GM12801 (cell line): ENCODE measurements at regions not wholly inside any gene's neighbourhood (a gene's known extent, or its start where the extent isn't known, plus 50 kb on each side); places are given as distances from the start of the nearest gene placed in this dataset.

Experiments
- TF ChIP-seq, protein P1 (sequence below): IDR thresholded peaks from one replicate; pipeline ENCODE4 v1.5.1; 2011; ENCODE audit warnings: control low read depth; ENCODE audit not compliant: insufficient read length; ENCODE audit errors: extremely low read depth

DNA sequence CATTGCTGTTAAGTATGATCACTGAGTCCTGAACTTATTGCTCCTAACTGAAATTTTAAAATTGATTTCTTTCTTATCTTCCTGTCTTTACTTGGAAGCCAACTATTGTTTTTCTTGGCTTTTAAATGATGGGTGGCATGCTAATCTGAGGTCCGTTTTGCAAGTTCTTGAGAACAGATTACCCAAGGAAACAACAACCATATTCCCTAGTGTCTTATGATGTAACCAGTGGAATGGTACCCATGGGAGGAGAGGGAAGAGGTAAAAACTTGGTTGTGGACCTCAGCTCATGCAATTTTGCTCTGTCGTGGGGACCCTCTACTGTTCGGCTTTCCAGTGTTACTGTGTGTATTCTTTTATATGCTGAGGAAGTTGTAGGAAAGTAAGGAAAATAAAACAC is 454.8 kb upstream of the ADAMTS5 start:
- TF ChIP-seq, protein P1, sequence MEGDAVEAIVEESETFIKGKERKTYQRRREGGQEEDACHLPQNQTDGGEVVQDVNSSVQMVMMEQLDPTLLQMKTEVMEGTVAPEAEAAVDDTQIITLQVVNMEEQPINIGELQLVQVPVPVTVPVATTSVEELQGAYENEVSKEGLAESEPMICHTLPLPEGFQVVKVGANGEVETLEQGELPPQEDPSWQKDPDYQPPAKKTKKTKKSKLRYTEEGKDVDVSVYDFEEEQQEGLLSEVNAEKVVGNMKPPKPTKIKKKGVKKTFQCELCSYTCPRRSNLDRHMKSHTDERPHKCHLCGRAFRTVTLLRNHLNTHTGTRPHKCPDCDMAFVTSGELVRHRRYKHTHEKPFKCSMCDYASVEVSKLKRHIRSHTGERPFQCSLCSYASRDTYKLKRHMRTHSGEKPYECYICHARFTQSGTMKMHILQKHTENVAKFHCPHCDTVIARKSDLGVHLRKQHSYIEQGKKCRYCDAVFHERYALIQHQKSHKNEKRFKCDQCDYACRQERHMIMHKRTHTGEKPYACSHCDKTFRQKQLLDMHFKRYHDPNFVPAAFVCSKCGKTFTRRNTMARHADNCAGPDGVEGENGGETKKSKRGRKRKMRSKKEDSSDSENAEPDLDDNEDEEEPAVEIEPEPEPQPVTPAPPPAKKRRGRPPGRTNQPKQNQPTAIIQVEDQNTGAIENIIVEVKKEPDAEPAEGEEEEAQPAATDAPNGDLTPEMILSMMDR: no peak

DNA sequence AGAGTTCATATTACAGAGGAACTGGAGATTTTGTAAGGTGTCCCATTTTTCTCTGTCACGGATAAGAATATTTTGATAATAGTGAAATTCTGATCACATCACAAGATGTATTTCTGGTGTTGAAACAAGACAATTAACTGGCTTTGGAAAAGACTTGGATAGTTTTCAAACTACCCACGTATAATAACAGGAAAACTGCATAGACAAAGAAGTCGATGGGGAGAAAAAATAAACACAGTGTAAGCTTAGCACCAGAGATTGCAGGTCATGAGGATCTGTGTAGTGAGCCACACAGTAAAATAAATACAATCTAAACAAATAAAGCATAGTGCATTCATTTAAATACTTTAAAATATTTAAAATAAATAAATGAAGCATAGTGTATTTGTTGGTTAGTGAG is 452.3 kb upstream of the ADAMTS5 start:
- TF ChIP-seq, protein P1: no peak

DNA sequence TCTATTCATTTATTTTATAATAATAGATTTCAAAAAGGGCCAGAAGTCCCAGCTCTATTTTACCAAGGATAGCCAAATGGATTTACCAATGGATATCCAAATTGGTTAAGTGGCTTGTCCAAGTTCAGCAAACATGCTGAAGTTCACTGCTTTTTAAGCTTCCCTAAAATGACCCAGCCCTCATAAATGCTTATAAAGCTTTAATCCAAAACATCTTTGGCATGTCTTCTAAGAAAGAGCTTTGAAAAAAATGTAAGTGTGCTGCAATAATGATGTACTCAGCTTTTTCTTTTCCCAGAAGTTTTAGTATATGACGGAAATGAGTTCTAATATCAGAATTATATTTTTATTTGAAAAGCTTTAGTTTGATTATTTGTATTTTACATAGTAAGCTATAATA is 451.5 kb upstream of the ADAMTS5 start:
- TF ChIP-seq, protein P1: no peak

DNA sequence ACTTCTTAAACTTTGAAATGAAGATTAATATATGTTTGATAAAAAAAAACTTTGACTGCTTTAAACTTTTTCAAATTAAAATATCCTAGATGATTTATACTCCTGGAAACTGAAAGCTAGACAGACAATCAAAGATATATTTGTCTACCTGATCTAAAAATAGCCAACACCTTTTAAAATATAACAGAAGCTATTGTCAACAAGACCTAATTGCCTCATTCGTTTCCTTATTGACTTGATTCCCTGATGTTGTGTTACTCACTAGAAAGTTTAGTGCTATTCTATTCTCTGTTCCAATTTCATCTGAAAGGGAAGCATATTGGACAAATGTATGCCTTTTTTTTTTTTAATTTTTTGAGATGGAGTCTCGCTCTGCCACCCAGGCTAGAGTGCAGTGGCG is 445.6 kb upstream of the ADAMTS5 start:
- TF ChIP-seq, protein P1: no peak

DNA sequence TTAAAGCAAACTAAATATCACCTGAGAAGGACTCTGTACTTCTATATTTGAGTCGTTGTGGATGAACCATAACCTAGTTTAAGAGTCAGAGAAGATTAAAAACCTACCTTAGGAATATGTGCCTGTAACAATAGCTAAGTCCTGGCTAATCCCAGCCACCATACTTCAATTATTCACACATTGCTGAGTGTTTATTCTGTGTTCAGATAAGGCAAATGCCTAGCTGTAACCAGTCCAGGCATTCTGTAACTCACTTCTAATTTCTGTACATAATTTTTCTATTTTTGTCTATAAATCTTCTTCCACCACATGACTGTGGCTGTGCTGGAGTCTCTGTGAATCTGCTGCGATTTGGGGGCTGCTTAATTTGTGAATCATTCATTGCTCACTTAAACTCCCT is 441.9 kb upstream of the ADAMTS5 start:
- TF ChIP-seq, protein P1: no peak

DNA sequence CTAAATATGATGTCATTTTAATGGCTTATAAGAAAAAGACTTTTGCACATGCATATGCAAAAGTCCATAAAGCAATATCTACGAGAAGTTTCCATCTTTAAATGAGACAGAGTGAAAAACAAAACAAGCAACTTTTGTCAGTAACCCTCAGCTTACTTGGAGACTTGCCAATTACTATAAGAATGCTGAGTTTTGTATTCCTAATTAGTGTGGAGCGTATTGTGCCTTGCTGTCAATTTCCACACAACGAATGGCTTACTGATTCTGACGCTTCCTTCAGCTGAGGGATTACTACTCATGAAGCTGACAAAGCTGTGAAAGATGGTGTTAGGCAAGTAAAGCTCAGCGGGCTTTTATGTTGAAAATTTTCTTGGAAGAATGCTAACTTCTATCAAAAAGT is 440.4 kb upstream of the ADAMTS5 start:
- TF ChIP-seq, protein P1: no peak

DNA sequence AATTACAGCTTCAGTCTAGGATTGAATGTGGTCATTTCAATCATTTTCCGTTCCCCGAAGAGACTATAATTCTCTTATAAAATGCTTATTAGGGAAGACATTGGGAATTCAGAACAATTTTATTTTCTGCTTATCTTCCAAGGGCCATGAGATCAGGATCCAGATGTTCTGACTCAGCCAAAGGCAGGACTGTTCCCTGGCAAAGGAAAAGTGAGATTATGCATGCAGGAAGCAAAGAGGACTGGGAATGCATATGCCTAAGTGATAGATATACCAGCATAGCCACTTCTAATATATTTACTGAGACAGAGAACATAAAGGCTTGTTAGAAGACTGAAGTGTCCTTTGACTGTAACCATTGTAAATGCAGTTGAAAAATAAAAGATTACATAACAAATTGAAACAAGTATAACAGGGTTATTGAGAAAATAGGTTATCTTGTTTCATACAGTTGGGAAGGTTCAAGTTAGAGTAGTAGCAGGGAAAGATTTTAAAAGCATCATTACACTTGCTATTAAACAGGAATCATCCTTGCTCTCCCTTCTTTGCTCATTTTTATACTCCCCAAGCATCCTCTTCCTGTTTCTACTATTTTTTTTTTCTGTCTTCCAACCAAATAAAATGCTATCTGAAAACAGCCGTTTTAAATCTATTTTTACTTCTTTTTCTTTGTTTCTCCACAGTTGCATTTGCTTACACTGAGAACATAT is 439.6 kb upstream of the ADAMTS5 start:
- TF ChIP-seq, protein P1: no peak
